CD4-positive, alpha-beta T cell treated with Interleukin-15 for 1 hour (primary cell): ENCODE measurements at regions not wholly inside any gene's neighbourhood (a gene's known extent, or its start where the extent isn't known, plus 50 kb on each side); places are given as distances from the start of the nearest gene placed in this dataset.

Source experiments
- DNase-seq: peaks from one replicate; pipeline ENCODE4 v3.0.0-alpha.2; 2020

DNA sequence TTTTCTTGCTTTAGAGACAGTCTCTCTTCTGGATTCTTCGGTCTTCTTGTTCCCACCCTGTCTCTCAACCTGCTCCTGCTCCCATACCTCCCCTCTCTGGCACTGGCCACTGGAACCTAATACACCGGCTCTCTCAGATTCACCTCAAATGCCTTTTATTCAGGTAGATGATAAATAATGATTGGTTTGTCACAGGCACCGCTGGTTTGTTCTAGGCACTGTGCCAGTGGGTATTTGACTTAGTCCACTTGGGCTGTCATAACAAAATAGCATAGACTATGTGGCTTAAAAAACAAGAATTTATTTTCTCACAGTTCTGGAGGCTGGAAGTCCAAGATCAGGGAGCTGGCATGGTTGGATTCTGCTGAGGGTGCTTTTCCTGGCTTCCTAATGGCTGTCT is 278.2 kb upstream of the STT3B start:
- DNase-seq = no peak

DNA sequence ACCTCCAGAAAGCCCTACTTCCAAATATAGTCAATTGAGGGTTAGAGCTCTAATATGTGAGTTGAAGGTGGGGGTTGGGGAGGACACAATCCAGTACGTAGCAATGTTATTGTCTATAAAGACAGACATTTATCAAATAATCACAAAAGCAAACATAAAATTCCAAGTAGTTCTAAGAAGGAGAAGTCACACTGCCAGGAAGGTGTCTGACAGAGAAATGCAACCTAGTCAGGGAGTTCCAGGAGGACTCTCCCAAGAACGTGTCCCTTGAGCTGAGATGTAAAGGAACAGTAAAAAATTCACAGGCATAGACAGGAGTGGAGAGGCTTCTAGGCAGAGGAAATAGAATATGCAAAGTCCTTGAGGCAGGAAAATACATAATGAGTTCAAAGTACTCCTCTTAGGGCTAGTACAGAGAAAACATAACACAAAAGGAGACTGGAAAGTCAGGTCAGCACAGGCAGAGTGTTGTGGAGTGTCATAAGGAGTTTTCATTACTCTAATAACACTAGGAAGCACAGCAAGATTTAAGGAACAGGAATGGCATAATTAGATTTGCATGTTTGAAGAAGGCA is 277.6 kb upstream of the STT3B start:
- no peak for DNase-seq

- no peak for DNase-seq
These were observed 270.5 kb upstream of the STT3B start for GRCh38 chr3:31262201-31262600.

DNA sequence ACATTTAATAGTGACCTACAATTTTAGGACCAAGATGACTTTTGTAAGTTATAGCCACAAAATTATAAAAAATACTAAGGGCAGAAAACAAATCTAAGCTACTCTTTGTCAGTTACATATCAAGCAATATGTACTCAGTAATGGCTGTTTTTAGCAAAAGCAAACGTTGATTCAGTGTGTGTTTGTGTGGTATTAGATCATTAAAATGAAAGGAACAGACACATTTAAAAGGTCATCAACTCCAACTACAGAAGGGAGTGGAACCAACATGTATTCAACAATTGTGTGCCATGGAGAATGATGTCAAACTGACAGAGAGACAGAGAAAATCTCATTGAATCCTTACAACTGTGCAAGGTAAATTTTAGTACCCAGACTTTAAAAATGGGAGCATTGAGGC is 268.8 kb upstream of the STT3B start:
- DNase-seq = no peak

- no peak for DNase-seq
These were observed 266.9 kb upstream of the STT3B start for GRCh38 chr3:31265646-31266428.

DNA sequence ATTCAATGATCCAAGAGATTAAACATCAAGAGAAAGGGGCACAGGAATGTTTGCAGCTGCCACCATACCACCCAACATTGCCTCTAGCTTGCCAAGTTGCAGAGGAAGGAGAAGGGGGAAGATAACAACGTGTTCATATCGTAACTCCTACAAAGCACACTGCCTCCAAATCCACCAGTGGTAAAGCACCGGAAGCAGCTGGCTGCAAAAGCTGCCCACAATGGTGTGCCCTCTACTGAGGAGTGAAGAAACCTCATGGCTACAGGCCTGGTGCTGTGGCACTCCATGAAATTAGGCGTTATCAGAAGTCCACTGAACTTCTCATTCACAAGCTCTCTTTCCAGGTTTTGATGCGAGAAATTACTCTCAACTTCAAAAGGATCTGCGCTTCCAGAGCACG is 263.9 kb upstream of the STT3B start:
- DNase-seq = peak; percentile 20

GRCh38 chr3:31270010-31270409 is 262.7 kb upstream of the STT3B start:
- no peak for DNase-seq

- DNase-seq = no peak
These were observed 258.2 kb upstream of the STT3B start for GRCh38 chr3:31274326-31275024.

DNA sequence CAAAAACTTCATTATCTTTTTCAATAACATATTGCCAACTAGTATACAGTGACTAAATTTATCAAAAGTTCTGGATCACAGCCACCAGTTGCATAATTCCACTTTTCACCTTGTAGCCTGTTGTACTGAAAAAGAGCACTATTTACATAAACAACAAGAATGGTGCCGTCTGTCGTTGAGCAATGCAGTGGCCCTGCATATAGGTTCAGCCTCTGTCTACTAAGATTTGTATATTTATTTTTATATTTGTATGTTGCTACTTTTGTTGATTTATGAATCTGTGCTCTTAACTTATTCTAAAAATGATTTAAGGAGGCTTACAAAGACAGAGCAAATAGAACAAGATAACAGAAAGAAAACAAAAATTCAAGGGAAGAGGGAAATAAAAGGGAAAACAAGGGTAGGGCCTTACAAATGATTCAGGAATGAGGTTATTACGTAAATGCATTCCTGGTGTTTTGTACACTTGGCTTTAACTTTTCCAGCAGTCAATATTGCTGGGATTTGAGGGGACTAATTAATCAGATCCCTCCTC is 257.6 kb upstream of the STT3B start:
- DNase-seq = no peak

DNA sequence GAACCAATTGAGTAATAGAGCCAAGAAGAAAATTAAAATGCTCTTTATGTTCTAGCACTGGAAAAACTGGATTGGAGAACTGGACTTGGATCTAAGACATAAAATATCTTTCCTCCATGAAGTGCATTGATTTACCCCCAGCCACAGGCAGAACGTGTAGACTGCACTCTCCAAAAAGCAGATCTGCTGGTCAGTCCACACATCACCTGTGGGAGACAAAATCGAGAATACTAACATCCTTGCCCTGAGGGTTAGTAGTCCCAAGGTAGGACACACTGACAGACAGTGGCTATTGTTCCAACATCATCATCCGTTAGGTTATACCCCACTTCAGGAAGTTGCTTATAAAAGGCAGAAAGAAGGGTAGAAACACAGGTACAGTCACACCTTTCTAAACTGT is 257.1 kb upstream of the STT3B start:
- DNase-seq = no peak

- DNase-seq = no peak
These were observed 255.1 kb upstream of the STT3B start for GRCh38 chr3:31277582-31277981.

- DNase-seq = no peak
These were observed 254.2 kb upstream of the STT3B start for GRCh38 chr3:31278532-31278931.

- no peak for DNase-seq
These were observed 247.9 kb upstream of the STT3B start for GRCh38 chr3:31284776-31285175.

- no peak for DNase-seq
These were observed 246.8 kb upstream of the STT3B start for GRCh38 chr3:31285833-31286486.

GRCh38 chr3:31288224-31288623 is 244.5 kb upstream of the STT3B start:
- no peak for DNase-seq

DNA sequence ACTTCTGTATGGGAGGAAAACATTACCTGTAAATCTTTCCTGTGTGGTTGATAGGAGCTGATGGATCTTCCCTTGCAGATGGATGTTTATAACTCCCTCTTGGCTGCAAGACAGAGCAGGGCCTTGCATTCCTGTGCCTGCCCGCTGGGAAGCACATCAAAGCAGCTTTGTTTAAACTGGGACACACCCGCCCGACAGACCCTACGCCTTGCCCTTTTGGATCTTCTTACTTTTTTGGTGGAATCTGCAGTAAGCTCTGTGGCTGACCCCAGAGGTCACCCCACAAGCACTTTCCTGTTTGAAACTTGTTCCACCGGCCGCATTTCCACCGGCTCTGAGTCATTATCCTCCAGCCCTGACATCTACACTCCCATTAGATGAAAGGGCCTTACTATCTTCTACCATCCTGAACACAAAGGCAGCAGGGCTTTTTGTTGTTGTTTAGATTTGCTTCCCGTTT is 244.1 kb upstream of the STT3B start:
- DNase-seq = no peak

- no peak for DNase-seq
These were observed 243.1 kb upstream of the STT3B start for GRCh38 chr3:31289584-31289983.

DNA sequence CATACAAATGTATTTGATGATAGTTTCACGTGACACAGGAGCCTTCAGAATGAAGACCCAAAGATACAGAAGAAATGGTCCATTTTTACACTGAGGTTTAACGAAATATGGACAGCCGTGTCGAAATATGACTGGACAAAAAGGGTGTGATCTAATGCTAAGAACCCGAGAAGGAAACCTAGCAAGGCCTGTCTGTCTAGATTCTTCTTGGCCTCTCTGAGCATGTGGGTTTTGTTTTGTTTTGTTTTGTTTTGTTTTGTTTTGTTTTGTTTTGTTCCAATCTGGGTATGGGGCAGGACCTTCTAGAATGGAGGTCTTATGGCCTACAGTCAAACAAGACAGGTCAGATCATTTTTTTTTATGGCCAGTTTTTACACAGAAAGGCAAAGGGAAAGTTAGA is 242.7 kb upstream of the STT3B start:
- DNase-seq = no peak

GRCh38 chr3:31291818-31292217 is 240.9 kb upstream of the STT3B start:
- DNase-seq = no peak

DNA sequence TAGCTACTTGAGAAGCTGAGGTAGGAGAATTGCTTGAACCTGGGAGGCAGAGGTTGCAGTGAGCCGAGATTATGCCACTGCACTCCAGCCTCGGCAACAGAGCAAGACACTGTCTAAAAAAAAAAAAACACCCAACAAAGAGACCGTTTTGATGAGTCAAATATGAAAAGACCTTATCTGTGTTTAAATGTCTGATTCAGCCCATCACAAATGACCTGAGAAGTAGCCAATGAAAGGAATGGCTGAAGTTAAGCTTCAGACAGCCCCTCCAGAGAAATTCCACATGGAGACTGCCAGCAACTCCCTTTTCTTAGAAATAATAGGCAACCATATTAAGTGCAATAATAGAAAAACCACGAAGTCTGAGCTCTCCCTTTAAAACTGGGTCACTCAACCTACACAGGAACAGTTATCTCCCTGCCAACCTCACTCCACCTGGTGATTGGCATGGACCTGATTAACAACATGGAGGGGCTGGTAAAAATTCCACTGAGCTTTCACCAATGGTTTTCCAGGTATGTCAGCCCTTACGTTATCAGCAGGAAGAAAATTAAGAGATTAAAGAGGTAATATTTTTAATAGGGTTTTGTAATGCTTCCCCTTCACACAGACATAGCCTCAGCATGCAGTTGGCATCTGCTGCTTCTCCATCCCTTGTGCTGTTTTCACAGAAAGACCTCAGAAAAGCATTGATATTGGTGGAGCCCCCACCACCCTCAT is 238.1 kb upstream of the STT3B start:
- no peak for DNase-seq

- DNase-seq = no peak
These were observed 237.5 kb upstream of the STT3B start for GRCh38 chr3:31295150-31295765.

DNA sequence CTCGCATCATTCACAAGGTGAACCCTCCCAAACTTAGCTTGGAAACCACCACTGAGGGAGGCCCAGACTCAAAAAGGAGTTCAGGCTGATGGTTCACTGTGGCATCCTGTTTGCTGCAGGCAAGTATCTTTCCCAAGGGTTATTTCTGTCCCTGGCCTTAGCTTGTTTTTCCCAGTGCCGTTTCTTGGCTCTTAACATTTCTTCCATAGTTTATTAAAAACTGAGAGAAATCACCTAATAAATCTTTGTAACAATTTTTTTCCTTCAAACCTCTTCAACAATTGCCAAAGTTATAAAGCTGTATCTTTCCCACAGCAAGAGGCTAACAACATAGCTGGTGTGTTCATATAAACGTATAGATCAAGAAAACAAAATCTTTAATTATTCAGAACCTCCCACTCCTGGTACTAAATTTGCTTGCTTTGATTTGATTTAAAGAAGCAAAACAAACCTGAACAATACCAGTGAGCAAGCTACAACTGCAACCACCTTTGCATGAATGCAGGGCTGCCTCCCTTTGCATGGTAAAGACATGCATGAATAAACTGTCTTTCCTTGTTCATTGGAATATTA is 234.9 kb upstream of the STT3B start:
- DNase-seq = no peak
